ENCODE measurements at regions not wholly inside any gene's neighbourhood (a gene's known extent, or its start where the extent isn't known, plus 50 kb on each side); places are given as distances from the start of the nearest gene placed in this dataset.

DNA sequence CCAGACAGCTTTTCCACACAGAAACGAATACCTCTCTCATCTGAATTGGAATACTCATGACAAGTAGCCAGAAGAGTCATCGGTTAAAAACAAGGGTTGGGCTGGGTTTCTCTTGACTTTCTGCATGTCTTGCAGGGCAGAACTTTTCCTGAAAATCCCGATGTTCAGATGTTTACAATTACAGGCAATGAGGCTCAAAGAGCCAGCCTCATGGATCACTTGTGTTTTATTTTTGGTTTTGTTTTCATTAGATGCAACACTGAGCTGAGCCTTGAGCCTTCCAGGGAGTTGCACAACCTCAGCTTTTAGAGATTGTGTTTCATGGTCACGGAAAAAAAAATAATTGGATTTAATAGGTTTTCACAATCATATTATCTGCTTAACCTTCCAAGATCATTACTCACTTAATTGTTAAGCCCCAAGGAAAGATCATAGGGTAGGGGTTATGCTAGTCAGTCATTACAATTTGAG, 288.1 kb upstream of the PRDM1 start:
- Histone ChIP-seq H3K27me3 (no peaks in the 10 kb centered on the region), H3K27ac (peak overlapping the region; percentile 81 to 91 (median 88)), H3K9me3 (peaks cover 0 to 4% (median 0%) of the 10 kb centered on the region in 3 donors), H3K36me3 (no peaks in the 10 kb centered on the region), H3K4me1 (peaks cover 57 to 60% of the 10 kb centered on the region in 2 donors), H3K4me3 (peak overlapping the region; percentile 6 to 37 (median 26))
- DNase-seq (peak; percentile 41 to 49), ATAC-seq (peak; percentile 44 to 68)
- TF ChIP-seq POLR2A (IDR thresholded peaks at IDR 0.05) (no peak), CTCF (IDR thresholded peaks at IDR 0.05 in 4 of 5, conservative IDR thresholded peaks at IDR 0.05 in 1 of 5) (no peak)
- in situ Hi-C loops (cut with MboI; ENCODE audit: low sequenced_read_pairs in 4 of 4) = loop anchor here in 1 of 4 donors (10.0 kb wide), 1 partner anchor 197 kb away; no protein-coding TSS in a partner anchor
- intact Hi-C loops (cut with DNase I; ENCODE audit: low total_unique reads) = loop anchor here (5.0 to 10.0 kb wide), 3 partner anchors 194 to 1697 kb away; partner anchors contain the start of gene SOBP

DNA sequence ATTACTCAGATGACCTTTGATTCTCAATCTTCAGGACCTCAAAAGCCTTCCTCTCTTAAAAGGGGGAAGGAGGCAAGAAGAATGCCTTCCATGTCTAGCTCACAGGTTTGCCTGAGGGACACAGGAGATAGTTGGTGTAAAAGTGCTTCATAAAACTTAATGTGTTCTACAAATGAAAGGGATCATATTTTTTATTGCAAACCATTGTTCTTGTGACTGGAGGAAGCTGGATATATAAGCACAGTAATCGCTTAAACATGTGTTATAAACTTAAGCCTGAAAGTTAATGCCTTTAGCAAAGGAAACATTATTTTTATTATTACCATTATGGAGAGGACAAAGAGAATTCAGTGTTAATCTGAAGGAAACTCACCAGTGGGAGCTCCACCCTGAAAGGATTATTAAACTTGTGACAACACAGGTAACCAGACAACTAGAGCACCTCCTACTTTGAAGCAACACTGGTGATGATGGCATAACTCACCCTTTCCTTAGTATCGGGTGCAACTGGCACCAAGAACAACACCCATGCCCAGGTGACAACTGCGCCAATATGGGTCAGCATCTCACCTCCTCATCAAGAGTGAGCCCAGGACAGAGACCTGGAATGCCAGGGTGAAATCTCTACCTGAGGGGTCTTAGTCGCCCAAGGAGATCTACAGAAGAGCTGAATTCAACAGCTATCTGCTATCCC, 288.7 kb upstream of the PRDM1 start:
- peak; percentile 17 to 26 for ATAC-seq
- peaks cover 57 to 60% of the 10 kb centered on the region in 2 donors for H3K4me1 ChIP-seq

GRCh38 chr6:105795913-105796517, 290.1 kb upstream of the PRDM1 start:
- Histone ChIP-seq H3K27ac (peak overlapping the region; percentile 81 to 91 (median 88)), H3K4me1 (peaks cover 57 to 60% of the 10 kb centered on the region in 2 donors), H3K4me3 (no peak overlapping the region), H3K36me3 (no peaks in the 10 kb centered on the region), H3K27me3 (no peaks in the 10 kb centered on the region), H3K9me3 (no peaks in the 10 kb centered on the region)
- TF ChIP-seq POLR2A (IDR thresholded peaks at IDR 0.05) (no peak), CTCF (IDR thresholded peaks at IDR 0.05 in 4 of 5, conservative IDR thresholded peaks at IDR 0.05 in 1 of 5) (no peak)
- ATAC-seq = peak; percentile 17 to 32
- peak in 1 of 2 donors; percentile 23 for DNase-seq
- in situ Hi-C loops (cut with MboI; ENCODE audit: low sequenced_read_pairs in 4 of 4) = loop anchor here in 1 of 4 donors (10.0 kb wide), 1 partner anchor 199 kb away; no protein-coding TSS in a partner anchor
- intact Hi-C loops (cut with DNase I; ENCODE audit: low total_unique reads) = loop anchor here (2.0 to 10.0 kb wide), 4 partner anchors 15 to 1699 kb away; partner anchors contain the start of gene SOBP

More for the DNA sequence above, 288.7 kb upstream of the PRDM1 start:
- intact Hi-C loops (cut with DNase I; ENCODE audit: low total_unique reads) (loop anchor here (5.0 to 10.0 kb wide), 3 partner anchors 195 to 1697 kb away; partner anchors contain the start of gene SOBP), in situ Hi-C loops (cut with MboI; ENCODE audit: low sequenced_read_pairs in 4 of 4) (loop anchor here in 1 of 4 donors (10.0 kb wide), 1 partner anchor 197 kb away; no protein-coding TSS in a partner anchor)
- Histone ChIP-seq H3K36me3 (no peaks in the 10 kb centered on the region), H3K27me3 (no peaks in the 10 kb centered on the region), H3K9me3 (peaks cover 0 to 4% (median 0%) of the 10 kb centered on the region in 3 donors), H3K27ac (peak overlapping the region; percentile 81 to 91 (median 88)), H3K4me3 (peak overlapping the region; percentile 6 to 37 (median 26))
- TF ChIP-seq CTCF (IDR thresholded peaks at IDR 0.05 in 4 of 5, conservative IDR thresholded peaks at IDR 0.05 in 1 of 5) = no peak
- no peak for TF ChIP-seq POLR2A (IDR thresholded peaks at IDR 0.05)
- peak in 1 of 2 donors; percentile 51 for DNase-seq

- peaks cover 57 to 60% of the 10 kb centered on the region in 2 donors for H3K4me1 ChIP-seq
- no peak for ATAC-seq
- no peaks in the 10 kb centered on the region for H3K36me3 ChIP-seq
- peak overlapping the region; percentile 81 to 91 (median 88) for H3K27ac ChIP-seq
- no peak overlapping the region for H3K4me3 ChIP-seq
- H3K27me3 ChIP-seq = no peaks in the 10 kb centered on the region
- no peak for TF ChIP-seq POLR2A (IDR thresholded peaks at IDR 0.05)
- TF ChIP-seq CTCF (IDR thresholded peaks at IDR 0.05 in 4 of 5, conservative IDR thresholded peaks at IDR 0.05 in 1 of 5) = no peak
- no peak for DNase-seq
- intact Hi-C loops (cut with DNase I; ENCODE audit: low total_unique reads) (loop anchor here (2.0 to 10.0 kb wide), 4 partner anchors 15 to 1699 kb away; partner anchors contain the start of gene SOBP), in situ Hi-C loops (cut with MboI; ENCODE audit: low sequenced_read_pairs in 4 of 4) (loop anchor here in 1 of 4 donors (10.0 kb wide), 1 partner anchor 199 kb away; no protein-coding TSS in a partner anchor)
- H3K9me3 ChIP-seq = no peaks in the 10 kb centered on the region
Measured at GRCh38 chr6:105795366-105795765, 290.8 kb upstream of the PRDM1 start.

Data from gastrocnemius medialis (tissue), 4 donors.